Activated B cell treated with CpG ODN at 0.5 μM for 24 hours (primary cell): ENCODE measurements at regions not wholly inside any gene's neighbourhood (a gene's known extent, or its start where the extent isn't known, plus 50 kb on each side); places are given as distances from the start of the nearest gene placed in this dataset.

ENCODE experiments used
- ATAC-seq: fragments of 200-7000 bp; cut with Tn5 transposase; one replicate; pipeline ENCODE4 v1.10.0; 2021; ENCODE audit warnings: low read depth, mild to moderate bottlenecking, moderate library complexity
- CTCF ChIA-PET: fragments of 350-600 bp; sonication (Branson Sonifier 250); formaldehyde crosslinking; loops from one replicate; lab custom pipeline; 2021; ENCODE audit warnings: antibody characterized with exemption; lab: Charles Lee
- POLR2A ChIA-PET: fragments of 350-600 bp; sonication (Branson Sonifier 250); formaldehyde crosslinking; loops from one replicate; lab custom pipeline; 2021; ENCODE audit warnings: antibody characterized with exemption; lab: Charles Lee
- DNase-seq: peaks from one replicate; pipeline ENCODE4 v3.0.0; 2022
- H3K27ac Mint-ChIP-seq: one replicate; pipeline ENCODE4 v1.8.0; 2020; ENCODE audit warnings: mixed read lengths
- H3K27me3 Mint-ChIP-seq: one replicate; pipeline ENCODE4 v1.8.0; 2021; ENCODE audit warnings: mixed read lengths
- H3K36me3 Mint-ChIP-seq: one replicate; pipeline ENCODE4 v1.8.0; 2021; ENCODE audit warnings: low read depth, mixed read lengths
- H3K4me1 Mint-ChIP-seq: one replicate; pipeline ENCODE4 v1.8.0; 2021; ENCODE audit warnings: mixed read lengths
- H3K4me3 Mint-ChIP-seq: one replicate; pipeline ENCODE4 v1.8.0; 2020; ENCODE audit warnings: mild to moderate bottlenecking, mixed read lengths
- H3K9me3 Mint-ChIP-seq: one replicate; pipeline ENCODE4 v1.8.0; 2020; ENCODE audit warnings: mixed read lengths
- CTCF ChIP-seq: fragments of 200-600 bp; IDR thresholded peaks from one replicate; pipeline ENCODE4 v1.8.0; 2022; ENCODE audit warnings: antibody characterized with exemption, mild to moderate bottlenecking
- intact Hi-C: fragments of 100-400 bp; cut with micrococcal nuclease; formaldehyde crosslinking; loops from one replicate; pipeline ENCODE4 v1.15.1; 2024

GRCh38 chr7:125481323-125481722 lies 551.7 kb upstream of the POT1 start:
- H3K27me3 Mint-ChIP-seq = no peaks in the 10 kb centered on the region
- TF ChIP-seq CTCF = no peak
- intact Hi-C loops = no loop called here
- ATAC-seq = no peak
- H3K27ac Mint-ChIP-seq = no peak overlapping the region
- H3K4me3 Mint-ChIP-seq = no peak overlapping the region
- H3K36me3 Mint-ChIP-seq = no peaks in the 10 kb centered on the region
- DNase-seq = no peak
- no peaks in the 10 kb centered on the region for H3K4me1 Mint-ChIP-seq
- ChIA-PET CTCF (no interaction called here), POLR2A (no interaction called here)
- no peaks in the 10 kb centered on the region for H3K9me3 Mint-ChIP-seq

GRCh38 chr7:125480762-125481161 lies 551.1 kb upstream of the POT1 start:
- DNase-seq (no peak), ATAC-seq (no peak)
- no peaks in the 10 kb centered on the region for H3K4me1 Mint-ChIP-seq
- H3K9me3 Mint-ChIP-seq = no peaks in the 10 kb centered on the region
- H3K4me3 Mint-ChIP-seq = no peak overlapping the region
- intact Hi-C loops = no loop called here
- H3K27me3 Mint-ChIP-seq = no peaks in the 10 kb centered on the region
- H3K27ac Mint-ChIP-seq = no peak overlapping the region
- H3K36me3 Mint-ChIP-seq = no peaks in the 10 kb centered on the region
- ChIA-PET CTCF (no interaction called here), POLR2A (no interaction called here)
- no peak for TF ChIP-seq CTCF

- TF ChIP-seq CTCF = no peak
- H3K36me3 Mint-ChIP-seq = no peaks in the 10 kb centered on the region
- ChIA-PET POLR2A (no interaction called here), CTCF (no interaction called here)
- no peak overlapping the region for H3K4me3 Mint-ChIP-seq
- no peaks in the 10 kb centered on the region for H3K4me1 Mint-ChIP-seq
- DNase-seq = no peak
- no peaks in the 10 kb centered on the region for H3K9me3 Mint-ChIP-seq
- no peaks in the 10 kb centered on the region for H3K27me3 Mint-ChIP-seq
- intact Hi-C loops = no loop called here
- no peak for ATAC-seq
- no peak overlapping the region for H3K27ac Mint-ChIP-seq
Measured at GRCh38 chr7:125468855-125469174, 539.2 kb upstream of the POT1 start.

- no peaks in the 10 kb centered on the region for H3K4me1 Mint-ChIP-seq
- no peaks in the 10 kb centered on the region for H3K36me3 Mint-ChIP-seq
- DNase-seq (no peak), ATAC-seq (no peak)
- TF ChIP-seq CTCF = no peak
- no peaks in the 10 kb centered on the region for H3K9me3 Mint-ChIP-seq
- POLR2A ChIA-PET = no interaction called here
- CTCF ChIA-PET = no interaction called here
- H3K27me3 Mint-ChIP-seq = no peaks in the 10 kb centered on the region
- H3K4me3 Mint-ChIP-seq = no peak overlapping the region
- H3K27ac Mint-ChIP-seq = no peak overlapping the region
- intact Hi-C loops = no loop called here
Measured at GRCh38 chr7:125467996-125468854, 538.6 kb upstream of the POT1 start.

GRCh38 chr7:125465527-125465926 lies 535.9 kb upstream of the POT1 start:
- POLR2A ChIA-PET = no interaction called here
- Mint-ChIP-seq H3K4me1 (no peaks in the 10 kb centered on the region), H3K36me3 (no peaks in the 10 kb centered on the region), H3K27ac (no peak overlapping the region), H3K4me3 (no peak overlapping the region), H3K9me3 (no peaks in the 10 kb centered on the region), H3K27me3 (no peaks in the 10 kb centered on the region)
- DNase-seq (no peak), ATAC-seq (no peak)
- CTCF ChIA-PET = no interaction called here
- intact Hi-C loops = no loop called here
- TF ChIP-seq CTCF = no peak
